AG04450 (cell line): ENCODE measurements at regions not wholly inside any gene's neighbourhood (a gene's known extent, or its start where the extent isn't known, plus 50 kb on each side); places are given as distances from the start of the nearest gene placed in this dataset.
"Not testable (repeated sequence)": the region's sequence is repeated elsewhere in the genome, so short reads cannot be mapped to it uniquely, and the experiment has no call there.

ENCODE experiments used
- CTCF ChIA-PET: fragments of 300-600, 350-600 bp; formaldehyde crosslinking; extraction: SDS; loops from one replicate; lab custom pipeline; 2022; ENCODE audit warnings: antibody characterized with exemption, inconsistent platforms; lab: Charles Lee
- POLR2A ChIA-PET: fragments of 350-600 bp; formaldehyde crosslinking; extraction: SDS; loops from one replicate; lab custom pipeline; 2021; ENCODE audit warnings: antibody characterized with exemption, inconsistent platforms; lab: Yijun Ruan, JAX
- DNase-seq: peaks from one replicate; pipeline ENCODE4 v3.0.0-alpha.2; 2011; ENCODE audit warnings: low read depth, low spot score
- H3K27ac ChIP-seq: one replicate; pipeline ENCODE4 v1.5.1; 2012; ENCODE audit warnings: low read depth, low read length, control low read depth
- H3K27me3 ChIP-seq: one replicate; pipeline ENCODE4 v1.6.0; 2012; ENCODE audit warnings: low read length; ENCODE audit not compliant: control insufficient read depth, insufficient read depth
- H3K4me3 ChIP-seq: 2 replicates; pipeline ENCODE4 v1.5.1; 2011; ENCODE audit warnings: mild to moderate bottlenecking, low read depth, low read length, control low read depth
- H3K9me3 ChIP-seq: 2 replicates; pipeline ENCODE4 v1.5.1; 2012; ENCODE audit warnings: low read length; ENCODE audit not compliant: control insufficient read depth, insufficient read depth
- CTCF ChIP-seq: IDR thresholded peaks from 2 replicates; pipeline ENCODE4 v1.5.1; 2011; ENCODE audit warnings: low read depth, low read length, control low read depth, inconsistent platforms

GRCh38 chr1:199585392-199585791 lies 442.1 kb upstream of the NR5A2 start:
- no peak overlapping the region for H3K4me3 ChIP-seq
- CTCF ChIA-PET, result no interaction called here
- POLR2A ChIA-PET, result no interaction called here
- H3K9me3 ChIP-seq, result no peaks in the 10 kb centered on the region
- H3K27ac ChIP-seq, result no peak overlapping the region
- TF ChIP-seq CTCF, result no peak
- no peak for DNase-seq
- H3K27me3 ChIP-seq, result no peaks in the 10 kb centered on the region

GRCh38 chr1:199590708-199591107 lies 436.8 kb upstream of the NR5A2 start:
- CTCF ChIA-PET, result no interaction called here
- no peak overlapping the region for H3K27ac ChIP-seq
- TF ChIP-seq CTCF, result no peak
- no peak overlapping the region for H3K4me3 ChIP-seq
- no peaks in the 10 kb centered on the region for H3K27me3 ChIP-seq
- POLR2A ChIA-PET, result no interaction called here
- no peaks in the 10 kb centered on the region for H3K9me3 ChIP-seq
- DNase-seq, result no peak

DNA sequence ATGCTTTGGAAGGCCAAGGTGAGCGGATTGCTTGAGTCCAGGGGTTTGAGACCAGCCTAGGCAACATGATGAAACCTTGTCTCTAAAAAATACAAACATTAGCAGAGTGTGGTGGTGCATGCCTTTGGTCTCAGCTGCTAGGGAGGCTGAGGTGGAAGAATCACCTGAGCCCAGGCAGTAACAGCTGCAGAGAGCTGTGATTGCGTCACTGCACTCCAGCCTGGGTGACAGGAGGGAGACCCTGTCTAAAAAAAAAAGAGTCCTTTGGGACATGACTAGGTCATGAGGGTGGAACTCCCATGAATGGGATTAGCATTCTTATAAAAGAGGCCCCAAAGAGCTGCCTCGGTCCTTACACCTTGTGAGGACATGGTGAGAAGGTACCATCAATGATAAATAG lies 436.0 kb upstream of the NR5A2 start:
- TF ChIP-seq CTCF, result no peak
- ChIA-PET CTCF (no interaction called here), POLR2A (no interaction called here)
- Histone ChIP-seq H3K4me3 (no peak overlapping the region), H3K27me3 (no peaks in the 10 kb centered on the region), H3K27ac (no peak overlapping the region), H3K9me3 (no peaks in the 10 kb centered on the region)
- DNase-seq, result no peak

GRCh38 chr1:199593475-199593874 lies 434.0 kb upstream of the NR5A2 start:
- ChIA-PET CTCF (no interaction called here), POLR2A (no interaction called here)
- DNase-seq, result no peak
- TF ChIP-seq CTCF, result no peak
- no peak overlapping the region for H3K4me3 ChIP-seq
- no peak overlapping the region for H3K27ac ChIP-seq
- no peaks in the 10 kb centered on the region for H3K9me3 ChIP-seq
- no peaks in the 10 kb centered on the region for H3K27me3 ChIP-seq

DNA sequence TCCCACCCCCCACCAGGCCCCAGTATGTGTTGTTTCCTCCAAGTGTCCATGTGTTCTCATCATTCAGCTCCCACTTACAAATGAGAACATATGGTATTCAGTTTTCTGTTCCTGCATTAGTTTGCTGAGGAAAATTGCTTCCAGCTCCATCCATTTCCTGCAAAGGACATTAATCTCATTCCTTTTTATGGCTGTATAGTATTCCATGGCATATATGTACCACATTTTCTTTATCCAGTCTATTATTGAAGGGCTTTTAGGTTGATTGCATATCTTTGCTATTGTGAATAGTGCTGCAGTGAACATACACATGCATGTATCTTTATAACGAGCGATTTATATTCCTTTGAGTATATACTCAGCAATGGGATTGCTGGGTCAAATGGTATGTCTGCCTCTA lies 431.1 kb upstream of the NR5A2 start:
- H3K27ac ChIP-seq, POLR2A ChIA-PET: not testable (repeated sequence)

DNA sequence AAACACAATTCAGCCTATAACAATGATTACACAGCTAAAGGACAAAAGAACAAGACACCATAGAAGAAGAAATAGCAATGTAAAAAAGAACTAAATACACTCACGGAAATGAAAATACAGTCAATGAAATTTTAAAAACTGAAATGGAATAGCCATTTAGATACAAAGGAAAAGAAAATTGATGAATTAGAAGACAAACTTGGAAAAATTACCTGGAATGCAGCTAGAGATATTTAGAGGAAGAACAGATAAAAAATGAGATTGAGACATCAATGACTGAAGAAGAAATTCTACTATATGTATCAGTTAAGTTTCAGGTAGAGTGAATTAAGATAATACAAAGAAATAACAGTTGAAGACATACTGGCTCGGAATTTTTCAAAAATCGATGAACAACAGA lies 430.4 kb upstream of the NR5A2 start:
- no peak for TF ChIP-seq CTCF
- Histone ChIP-seq H3K4me3 (no peak overlapping the region), H3K27me3 (no peaks in the 10 kb centered on the region), H3K27ac (no peak overlapping the region), H3K9me3 (no peaks in the 10 kb centered on the region)
- ChIA-PET CTCF (no interaction called here), POLR2A (no interaction called here)
- DNase-seq, result no peak

More for the DNA sequence above, 431.1 kb upstream of the NR5A2 start:
- CTCF ChIA-PET, DNase-seq, H3K9me3 ChIP-seq, H3K27me3 ChIP-seq, H3K4me3 ChIP-seq: not testable (repeated sequence)
